ENCODE measurements at regions not wholly inside any gene's neighbourhood (a gene's known extent, or its start where the extent isn't known, plus 50 kb on each side); places are given as distances from the start of the nearest gene placed in this dataset.
A peak's percentile ranks its signal among the peaks of the same experiment; 100 is the strongest.
"Not testable (repeated sequence)": the region's sequence is repeated elsewhere in the genome, so short reads cannot be mapped to it uniquely, and the experiment has no call there.

DNA sequence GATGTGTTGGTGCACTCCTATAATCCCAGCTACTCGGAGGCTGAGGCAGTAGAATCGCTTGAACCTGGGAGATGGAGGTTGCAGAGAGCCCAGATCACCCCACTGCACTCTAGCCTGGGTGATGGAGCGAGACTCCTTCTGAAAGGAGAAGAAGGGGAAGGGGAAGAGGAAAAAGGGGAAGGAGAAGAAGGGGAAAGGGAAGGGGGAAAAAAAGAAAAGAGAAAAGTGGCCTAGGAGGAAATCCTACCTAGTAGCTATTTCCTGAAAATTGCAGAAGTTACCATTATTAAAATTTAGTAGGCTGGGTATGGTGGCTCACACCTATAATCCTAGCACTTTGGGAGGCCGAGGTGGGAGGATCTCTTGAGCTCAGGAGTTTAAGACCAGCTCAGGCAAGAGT is 67.4 kb downstream of the ARRDC3 start:
- no peak for DNase-seq (ENCODE audit: low spot score)

DNA sequence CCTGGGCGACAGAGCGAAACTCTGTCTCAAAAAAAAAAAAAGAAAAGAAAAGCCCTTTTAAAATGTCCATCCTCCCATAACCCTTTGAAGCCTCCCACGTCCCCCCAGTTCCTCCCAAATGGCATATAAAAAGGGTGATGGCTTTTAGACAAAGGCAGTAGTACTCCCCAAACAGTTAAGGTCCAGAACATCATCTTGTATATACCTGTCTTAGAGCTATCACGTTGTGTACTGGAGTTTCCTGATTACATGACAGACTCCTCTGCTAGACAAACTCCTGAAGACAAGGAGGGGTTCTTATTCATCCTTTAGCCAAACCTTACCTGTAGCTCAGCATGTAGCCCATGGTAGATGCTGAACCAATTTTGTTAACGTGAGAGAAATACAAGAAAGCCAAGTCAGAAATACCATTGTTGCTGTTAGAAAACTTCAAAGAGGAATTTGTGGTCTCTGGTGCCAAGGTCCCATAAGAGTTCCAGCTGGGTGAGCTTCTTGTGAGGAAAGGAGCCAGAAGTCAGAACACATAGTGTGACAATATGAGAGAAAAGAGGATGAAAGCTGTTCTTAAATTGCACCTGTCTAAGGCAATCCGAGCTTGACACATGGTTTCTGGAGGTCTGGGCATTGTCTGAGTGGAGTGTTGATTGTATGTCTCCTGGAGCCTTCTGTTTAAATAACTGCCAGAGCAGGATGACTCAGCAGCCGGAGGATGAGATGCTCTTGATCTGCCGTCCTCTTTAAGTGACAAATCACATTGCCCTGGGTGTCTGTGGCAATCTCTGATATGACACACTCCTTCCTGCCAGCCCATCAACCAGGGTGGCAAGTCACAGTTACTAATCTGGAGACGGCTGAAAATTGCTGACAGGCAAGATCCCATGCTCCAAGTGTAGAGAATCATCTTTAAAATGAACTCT is 69.1 kb downstream of the ARRDC3 start:
- DNase-seq (ENCODE audit: low spot score), result no peak

DNA sequence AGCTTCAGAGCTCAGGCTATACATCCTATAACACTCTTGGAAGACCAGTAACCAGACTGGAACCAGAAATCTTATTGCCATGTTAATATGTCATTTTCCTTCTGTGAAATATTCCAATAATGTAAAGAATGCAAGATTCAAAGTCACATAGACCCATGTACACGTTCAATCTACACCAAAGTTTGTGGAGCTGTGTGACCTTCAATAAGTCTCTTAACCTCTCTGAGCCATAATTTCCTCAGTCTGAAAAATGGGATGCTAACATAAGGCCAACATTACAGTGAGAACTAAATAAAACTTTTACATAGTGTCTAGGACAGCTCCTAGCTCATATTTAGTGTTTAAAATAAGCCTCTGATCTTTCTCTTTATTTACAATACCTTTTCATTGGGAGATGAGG is 70.4 kb downstream of the ARRDC3 start:
- no peak for DNase-seq (ENCODE audit: low spot score)

DNA sequence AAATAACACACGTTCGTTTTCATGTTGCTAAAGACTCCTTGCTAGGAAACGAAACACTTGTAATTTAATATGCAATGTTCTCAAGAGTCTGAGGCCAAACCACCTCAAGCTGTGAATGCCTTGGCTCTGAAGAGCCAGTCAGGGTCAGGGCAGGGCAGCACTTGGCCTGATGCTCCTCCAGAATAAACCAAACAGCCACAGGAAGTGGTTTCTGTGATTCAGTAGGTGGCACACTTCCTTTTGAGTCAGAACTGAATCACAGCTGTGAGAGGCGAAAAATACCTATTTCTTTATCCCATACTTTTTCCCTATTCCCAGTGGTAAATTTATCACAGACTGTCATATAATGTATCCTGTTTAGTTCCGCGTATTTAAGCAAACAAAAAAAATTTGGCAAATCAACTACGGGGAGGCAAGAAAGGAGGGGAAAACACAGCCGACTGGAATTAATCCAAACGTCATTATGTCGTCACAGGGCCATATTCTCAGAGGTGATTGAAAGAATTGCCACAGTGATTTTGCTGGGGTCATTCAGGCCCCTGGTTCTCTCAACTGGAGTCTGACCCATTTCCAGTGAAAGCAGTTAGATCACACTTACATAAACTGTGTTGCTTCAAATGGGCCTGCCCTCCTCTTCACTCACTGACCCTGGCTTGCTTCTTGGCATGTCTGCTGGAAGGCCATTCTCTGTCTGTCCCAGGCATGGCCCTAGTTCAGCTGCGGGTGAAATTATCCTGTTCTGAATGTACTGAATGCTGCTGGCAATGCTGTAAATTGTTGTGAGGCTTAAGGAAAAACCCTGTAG is 71.2 kb downstream of the ARRDC3 start:
- DNase-seq (ENCODE audit: low spot score), result peak; percentile 66

DNA sequence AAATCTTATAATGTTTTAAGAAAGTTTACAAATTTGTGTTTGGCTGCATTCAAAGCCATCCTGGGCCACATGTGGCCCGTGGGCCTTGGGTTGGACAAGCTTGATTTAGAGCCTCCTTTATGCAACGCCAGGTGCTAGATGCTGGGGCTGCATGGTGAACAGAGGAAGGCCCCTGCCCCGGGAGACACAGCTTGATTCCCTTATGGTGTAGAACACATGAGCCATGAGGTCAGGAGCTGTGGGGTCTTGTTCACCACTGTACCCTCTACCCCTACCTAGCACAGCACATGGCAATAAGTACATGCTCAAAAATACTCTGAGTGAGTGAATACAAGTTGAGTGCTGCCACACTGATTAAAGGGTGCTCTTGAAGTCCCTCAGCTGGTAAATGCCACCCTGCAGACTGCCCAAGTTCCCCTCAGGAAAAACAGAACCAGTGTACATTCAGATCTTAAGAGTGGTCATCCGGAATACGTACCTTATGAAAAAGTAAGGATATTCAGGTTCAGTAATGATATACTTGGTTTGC is 71.9 kb downstream of the ARRDC3 start:
- no peak for DNase-seq (ENCODE audit: low spot score)

DNA sequence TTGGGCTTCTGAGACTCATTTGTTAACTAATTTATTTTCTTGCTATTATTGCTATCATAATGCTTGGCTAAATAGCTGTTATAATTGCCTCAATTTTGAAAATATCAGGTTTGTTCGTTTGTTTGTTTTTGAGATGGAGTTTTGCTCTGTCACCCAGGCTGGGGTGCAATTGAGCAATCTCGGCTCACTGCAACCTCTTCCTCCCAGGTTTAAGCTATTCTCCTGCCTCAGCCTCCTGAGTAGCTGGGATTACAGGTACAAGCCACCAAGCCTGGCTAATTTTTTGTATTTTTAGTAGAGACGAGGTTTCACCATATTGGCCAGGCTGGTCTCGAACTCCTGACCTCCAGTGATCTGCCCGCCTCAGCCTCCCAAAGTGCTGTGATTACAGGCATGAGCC is 75.0 kb downstream of the ARRDC3 start:
- not testable (repeated sequence) for DNase-seq (ENCODE audit: low spot score)

DNA sequence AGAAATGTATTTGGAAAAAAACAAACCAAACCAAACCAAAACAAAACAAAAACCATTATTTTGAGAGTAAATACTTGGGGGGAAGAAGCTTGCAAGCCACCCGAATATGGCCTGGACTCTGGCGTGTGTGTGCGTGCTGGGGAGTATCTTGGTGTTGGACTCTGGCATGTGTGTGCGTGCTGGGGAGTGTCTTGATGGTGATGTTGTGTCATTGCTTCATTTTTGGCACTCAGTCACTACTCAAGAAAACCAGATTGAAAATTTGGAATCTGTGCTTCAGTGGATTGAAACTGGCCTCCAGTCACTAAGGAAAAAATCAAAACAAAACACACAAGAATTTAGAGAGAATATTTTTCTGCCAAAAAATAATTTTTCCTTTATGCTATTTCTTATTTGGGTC is 76.1 kb downstream of the ARRDC3 start:
- no peak for DNase-seq (ENCODE audit: low spot score)

DNA sequence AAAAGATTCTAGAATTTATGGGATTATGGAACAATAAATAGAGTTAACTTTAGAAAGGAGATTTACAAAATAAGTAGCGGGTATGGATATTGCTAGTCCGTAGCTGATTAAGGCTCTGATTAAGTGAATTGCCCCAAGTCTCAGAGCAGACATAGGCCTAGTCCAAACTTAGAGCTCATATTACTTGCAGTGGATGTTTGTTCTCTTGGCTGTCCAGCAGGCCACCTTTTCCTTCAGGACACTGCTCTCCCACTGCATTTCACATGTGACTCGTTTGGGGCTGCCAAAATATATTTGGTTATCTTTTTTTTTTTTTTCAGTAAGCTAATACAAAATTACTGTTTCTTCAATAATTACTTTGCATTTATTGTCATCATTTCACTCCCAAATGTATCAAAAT is 76.6 kb downstream of the ARRDC3 start:
- no peak for DNase-seq (ENCODE audit: low spot score)

DNA sequence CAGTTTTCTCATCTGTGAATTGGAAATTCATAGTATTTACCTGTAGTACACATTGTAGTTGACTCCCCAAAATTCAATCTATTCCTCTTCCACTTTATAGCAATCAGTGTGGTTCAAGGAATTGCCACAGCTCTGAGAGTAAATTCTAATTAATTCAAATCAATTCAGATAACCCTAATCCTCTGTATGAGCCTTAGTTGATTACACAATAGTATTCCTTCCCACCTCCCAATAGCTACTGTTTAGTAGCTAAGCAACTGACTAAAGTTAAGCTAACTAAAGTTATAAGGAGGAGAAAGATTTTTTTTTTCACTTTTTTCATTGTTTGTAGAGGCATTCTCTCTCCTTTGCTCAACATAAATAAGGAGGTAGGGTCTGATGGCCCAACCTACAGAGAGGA is 77.5 kb downstream of the ARRDC3 start:
- DNase-seq (ENCODE audit: low spot score), result no peak

DNA sequence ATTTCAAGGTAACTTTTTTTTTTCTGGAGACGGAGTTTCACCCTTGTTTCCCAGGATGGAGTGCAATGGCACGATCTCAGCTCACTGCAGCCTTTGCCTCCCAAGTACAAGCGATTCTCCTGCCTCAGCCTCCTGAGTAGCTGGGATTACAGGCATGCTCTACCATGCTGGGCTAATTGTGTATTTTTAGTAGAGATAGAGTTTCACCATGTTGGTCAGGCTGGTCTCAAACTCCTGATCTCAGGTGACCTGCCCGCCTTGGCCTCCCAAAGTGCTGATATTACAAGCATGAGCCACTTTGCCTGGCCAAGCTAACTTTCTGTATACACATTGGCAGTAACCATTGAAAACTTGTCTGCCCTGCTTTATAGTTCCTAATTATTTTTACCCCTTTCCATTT is 79.1 kb downstream of the ARRDC3 start:
- not testable (repeated sequence) for DNase-seq (ENCODE audit: low spot score)

DNA sequence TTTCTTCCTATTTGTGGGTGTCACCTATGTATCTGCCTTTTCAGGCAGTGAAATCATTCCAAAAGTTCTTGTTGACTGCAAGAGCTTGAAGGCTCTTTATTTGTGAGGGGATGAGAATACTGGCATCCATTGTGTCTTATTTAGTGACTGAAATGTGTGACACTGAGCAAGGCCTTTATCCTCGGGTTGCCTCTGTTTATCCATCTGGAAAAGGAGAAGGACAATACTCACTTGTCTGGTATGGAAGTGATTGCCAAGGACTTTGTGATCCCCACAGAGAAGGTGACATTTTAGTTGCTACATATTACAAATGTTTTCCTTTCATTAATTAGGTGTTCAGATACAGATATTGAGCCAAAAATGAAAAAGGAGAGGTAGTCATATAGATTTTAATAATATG is 80.2 kb downstream of the ARRDC3 start:
- DNase-seq (ENCODE audit: low spot score), result no peak

DNA sequence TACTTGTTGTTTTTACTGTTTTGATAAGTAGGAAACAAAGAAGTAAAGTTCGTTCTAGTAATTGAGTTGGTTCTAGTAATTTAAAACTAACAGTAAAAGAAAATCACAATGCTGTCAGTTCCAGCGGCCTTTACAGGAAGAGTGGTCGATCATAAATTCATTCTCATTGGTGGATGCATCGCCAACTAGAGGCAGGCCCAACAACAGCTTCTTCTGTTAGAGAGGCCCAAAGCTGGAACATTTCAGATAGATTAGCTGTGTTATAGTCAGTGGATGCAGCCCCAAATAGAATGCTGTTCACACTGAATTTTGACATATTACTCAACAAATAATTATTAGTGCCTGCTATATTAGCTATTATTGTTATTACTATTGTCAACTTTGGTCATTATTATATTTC is 80.8 kb downstream of the ARRDC3 start:
- DNase-seq (ENCODE audit: low spot score), result no peak

DNA sequence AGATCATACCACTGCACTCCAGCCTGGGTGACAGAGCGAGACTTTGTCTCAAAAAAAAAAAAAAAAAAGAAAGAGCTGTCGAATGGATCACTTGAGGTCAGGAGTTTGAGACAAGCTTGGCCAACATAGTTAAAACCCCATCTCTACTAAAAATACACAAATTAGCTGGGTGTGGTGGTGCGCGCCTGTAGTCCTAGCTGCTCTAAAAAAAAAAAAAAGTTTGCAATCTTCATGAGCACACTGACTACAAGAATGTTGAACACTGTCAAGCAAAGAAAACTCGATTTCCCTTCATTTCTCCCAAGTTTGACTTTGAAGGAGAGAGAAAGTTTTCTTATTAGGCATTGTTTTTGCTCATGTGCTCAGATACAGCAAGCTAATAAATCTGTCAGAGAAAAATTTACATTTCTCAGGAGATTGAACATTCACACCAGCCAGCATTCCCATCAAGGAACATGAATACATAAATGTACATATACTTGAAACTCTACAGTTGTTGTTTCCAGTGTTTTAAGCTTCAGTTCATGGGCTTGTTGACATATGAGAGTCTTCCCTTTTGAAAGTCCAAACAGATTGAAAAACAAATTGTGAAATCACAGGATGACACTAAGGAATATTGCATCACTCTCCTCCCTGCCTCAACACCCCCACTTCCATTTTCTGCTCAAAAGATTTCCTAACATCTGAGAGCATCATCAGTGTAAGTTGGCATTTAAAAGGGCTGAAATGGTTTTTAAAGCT is 81.8 kb downstream of the ARRDC3 start:
- no peak for DNase-seq (ENCODE audit: low spot score)

DNA sequence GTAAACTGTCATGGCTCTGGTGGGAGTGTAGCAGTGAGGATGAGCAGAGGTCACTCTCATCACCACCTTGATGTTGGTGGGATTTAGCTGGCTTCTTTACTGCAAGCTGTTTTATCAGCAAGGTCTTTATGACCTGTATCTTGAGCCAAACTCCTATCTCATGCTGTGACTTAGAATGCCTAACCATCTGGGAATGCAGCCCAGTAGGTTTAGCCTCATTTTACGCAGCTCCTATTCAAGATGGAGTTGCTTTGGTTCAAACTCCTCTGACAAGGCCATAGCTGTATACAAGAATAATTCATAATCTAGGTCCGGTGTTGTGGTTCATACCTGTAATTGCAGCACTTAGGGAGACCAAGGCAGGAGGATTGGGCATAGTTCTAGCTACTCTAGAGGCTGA is 85.1 kb downstream of the ARRDC3 start:
- no peak for DNase-seq (ENCODE audit: low spot score)

DNA sequence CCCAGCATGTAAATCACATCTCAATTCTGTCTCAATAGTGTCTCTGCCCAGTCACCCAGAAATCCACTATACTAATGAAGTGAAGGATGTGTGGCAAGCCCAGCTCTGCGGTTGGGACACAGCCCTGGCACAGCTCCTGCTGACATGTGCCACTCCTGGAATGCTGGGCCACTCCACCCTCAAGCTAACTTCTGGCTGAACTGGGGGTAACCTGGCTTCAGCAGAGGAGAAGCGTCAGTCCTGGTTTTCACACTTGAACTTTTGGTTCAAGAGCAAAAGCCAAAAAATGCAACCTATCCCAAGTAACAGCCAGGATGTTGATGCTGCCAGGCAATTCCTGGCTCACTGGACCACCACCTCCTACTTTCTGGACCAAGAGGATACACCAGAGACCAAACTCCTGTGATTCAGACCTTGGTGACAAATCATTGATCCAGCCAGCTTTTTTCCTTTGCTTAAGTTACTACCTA is 86.4 kb downstream of the ARRDC3 start:
- no peak for DNase-seq (ENCODE audit: low spot score)

DNA sequence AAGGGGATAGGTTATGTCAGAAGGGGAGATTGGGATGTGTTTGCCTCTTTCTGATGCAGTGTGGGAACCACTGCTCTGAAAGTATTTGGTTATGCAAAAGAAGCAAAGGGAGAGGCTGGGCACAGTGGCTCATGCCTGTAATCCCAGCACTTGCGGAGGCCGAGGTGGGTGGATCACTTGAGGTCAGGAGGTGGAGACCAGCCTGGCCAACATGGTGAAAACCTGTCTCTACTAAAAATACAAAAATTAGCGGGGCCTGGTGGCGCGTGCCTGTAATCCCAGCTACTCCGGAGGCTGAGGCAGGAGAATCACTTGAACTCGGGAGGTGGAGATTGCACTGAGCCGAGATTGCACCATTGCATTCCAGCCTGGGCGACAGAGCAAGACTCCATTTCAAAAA is 87.0 kb downstream of the ARRDC3 start:
- not testable (repeated sequence) for DNase-seq (ENCODE audit: low spot score)

DNA sequence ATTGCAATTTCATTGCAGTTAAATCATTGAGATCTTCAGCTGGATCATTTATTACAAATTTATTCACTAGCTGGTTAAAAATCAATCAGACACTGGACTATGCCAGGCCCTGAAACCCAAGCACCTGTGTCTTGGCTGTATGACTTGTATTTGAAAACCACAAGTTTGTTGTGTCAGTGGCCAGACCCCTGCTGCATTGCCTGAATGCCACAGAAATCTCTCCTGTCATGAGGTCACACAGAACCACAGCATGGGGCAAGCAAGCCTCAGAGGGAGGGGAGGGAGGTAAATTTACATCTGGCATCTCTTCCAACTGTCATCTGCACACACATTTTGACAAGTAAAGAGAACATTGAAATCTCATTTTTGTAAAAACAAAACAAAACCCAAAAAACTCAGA is 90.0 kb downstream of the ARRDC3 start:
- DNase-seq (ENCODE audit: low spot score), result no peak

DNA sequence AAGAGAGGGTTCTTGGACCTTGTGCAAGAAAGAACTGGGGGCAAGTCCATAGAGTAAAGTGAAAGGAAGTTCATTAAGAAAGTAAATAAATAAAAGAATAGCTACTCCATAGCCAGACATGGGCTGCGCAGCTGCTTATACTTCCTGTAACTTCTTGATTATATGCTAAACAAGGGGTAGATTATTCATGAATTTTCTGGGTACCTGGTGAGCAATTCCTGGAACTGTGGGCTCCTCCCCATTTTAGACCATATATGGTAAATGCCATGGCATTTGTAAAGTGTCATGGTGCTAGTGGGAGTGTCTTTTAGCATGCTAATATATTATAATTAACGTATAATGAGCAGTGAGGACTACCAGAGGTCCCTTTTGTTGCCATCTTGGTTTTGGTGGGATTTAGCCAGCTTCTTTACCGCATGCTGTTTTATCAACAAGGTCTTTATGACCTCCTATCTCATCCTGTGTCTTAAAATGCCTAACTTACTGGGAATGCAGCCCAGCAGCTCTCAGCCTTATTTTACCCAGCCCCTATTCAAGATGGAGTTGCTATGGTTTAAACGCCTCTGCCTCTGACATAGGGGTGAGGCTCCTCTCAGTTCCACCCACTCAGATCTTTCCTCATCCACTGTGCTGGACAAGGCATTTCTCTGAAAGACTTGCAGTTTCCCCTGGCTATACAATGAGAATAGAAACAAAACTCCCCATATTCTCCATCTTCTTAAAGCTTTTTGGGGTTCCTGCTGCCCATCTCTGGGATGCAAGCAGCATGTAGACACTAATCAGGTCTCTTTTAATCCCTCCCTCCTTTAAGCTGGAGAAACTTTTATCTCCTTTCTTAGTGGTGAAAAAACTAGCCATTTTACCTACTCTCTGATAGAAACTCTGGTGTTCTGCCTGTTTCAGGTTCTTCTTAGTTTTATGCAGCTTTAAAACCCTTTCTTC is 91.2 kb downstream of the ARRDC3 start:
- DNase-seq (ENCODE audit: low spot score), result no peak

DNA sequence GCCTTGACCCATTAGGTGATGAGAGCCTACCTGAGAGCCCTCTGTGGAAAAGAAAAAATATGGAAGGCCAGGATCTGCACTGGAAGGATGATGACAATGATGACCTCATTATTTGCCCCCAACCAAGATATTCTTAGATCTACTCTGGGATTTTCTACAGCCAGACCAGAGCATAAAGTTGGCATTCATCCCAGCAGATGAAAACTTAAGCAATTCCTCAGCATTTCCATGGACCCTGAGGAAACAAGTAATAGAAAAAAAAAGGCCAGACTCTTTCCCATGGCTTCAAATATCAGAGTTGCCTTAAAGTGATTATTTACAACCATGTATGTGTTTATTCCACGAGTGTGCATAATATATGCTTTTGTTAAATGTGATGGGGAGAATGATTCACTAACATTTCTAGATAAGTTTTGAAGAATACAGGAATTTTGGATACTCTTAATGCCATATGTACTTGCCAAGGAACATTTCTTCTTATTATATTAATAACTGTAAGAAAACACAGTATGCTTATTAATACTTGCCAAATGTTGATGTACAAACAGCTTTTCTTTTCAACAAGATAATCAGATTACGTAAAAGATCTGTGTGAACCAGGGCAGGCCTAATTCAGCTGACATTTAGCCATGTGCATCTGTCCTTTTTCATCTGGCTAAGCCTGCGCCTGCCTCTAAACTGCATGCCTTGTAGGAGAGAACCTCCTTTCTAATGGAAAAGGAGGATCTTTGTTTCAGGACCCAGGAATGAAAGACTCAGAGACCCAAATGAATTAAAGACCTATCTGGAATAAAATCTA is 94.8 kb downstream of the ARRDC3 start:
- no peak for DNase-seq (ENCODE audit: low spot score)

DNA sequence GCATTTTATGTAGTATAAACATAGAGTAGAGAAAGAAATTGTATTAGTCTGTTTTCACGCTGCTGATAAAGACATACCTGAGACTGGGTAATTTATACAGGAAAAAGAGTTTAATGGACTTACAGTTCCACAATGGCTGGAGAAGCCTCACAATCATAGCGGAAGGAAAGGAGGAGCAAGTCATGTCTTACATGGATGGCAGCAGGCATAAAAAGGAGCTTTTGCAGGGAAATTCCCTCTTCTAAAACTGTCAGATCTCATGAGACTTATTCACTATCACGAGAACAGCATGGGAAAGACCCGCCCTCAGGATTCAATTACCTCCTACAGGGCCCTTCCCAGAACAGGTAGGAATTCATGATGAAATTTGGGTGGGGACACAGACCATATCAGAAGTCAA is 98.1 kb downstream of the ARRDC3 start:
- DNase-seq (ENCODE audit: low spot score), result not testable (repeated sequence)

All from left forelimb (tissue), 1 donor.